Keratinocyte (primary cell): ENCODE measurements at regions not wholly inside any gene's neighbourhood (a gene's known extent, or its start where the extent isn't known, plus 50 kb on each side); places are given as distances from the start of the nearest gene placed in this dataset.

Source experiments
- DNase-seq: peaks from one replicate; pipeline ENCODE4 v3.0.0-alpha.2; 2011; ENCODE audit warnings: low read depth, missing footprints, low spot score
- FAIRE-seq: peaks from 2 replicates; lab custom pipeline; 2011; peaks lifted over from hg19 to GRCh38; lab: Jason Lieb, UNC
- H2AFZ ChIP-seq: 2 replicates; pipeline ENCODE4 v1.6.0; 2012; ENCODE audit warnings: low read length, control low read depth, inconsistent platforms; ENCODE audit not compliant: control insufficient read depth
- H3K27ac ChIP-seq: 2 replicates; pipeline ENCODE4 v1.5.1; 2011; ENCODE audit warnings: low read length; ENCODE audit not compliant: control insufficient read depth, insufficient read depth
- H3K27me3 ChIP-seq: 3 replicates; pipeline ENCODE4 v1.6.0; 2011; ENCODE audit warnings: low read length; ENCODE audit not compliant: control insufficient read depth, insufficient read depth; ENCODE audit errors: extremely low read depth
- H3K36me3 ChIP-seq, 2 experiments: 2 replicates in 1 of 2; 3 replicates in 1 of 2; pipeline ENCODE4 v1.5.1; 2011; ENCODE audit warnings: low read length in 2 of 2, mild to moderate bottlenecking in 1 of 2; ENCODE audit not compliant: control insufficient read depth in 2 of 2, insufficient read depth in 2 of 2; ENCODE audit errors: extremely low read depth in 1 of 2
- H3K4me1 ChIP-seq: 3 replicates; pipeline ENCODE4 v1.5.1; 2011; ENCODE audit warnings: low read length; ENCODE audit not compliant: control insufficient read depth, insufficient read depth; ENCODE audit errors: extremely low read depth
- H3K4me2 ChIP-seq: 3 replicates; pipeline ENCODE4 v1.6.0; 2011; ENCODE audit warnings: low read depth, low read length; ENCODE audit not compliant: control insufficient read depth, insufficient read depth; ENCODE audit errors: extremely low read depth
- H3K4me3 ChIP-seq, 3 experiments: fragments of 200-600 bp in 1 of 3; sonication (generic) in 1 of 3; 2 replicates in 2 of 3; 3 replicates in 1 of 3; pipeline ENCODE4 v1.5.1; 2011 to 2016; ENCODE audit warnings: low read length in 3 of 3, mild to moderate bottlenecking in 3 of 3, control low read depth in 2 of 3, inconsistent platforms in 1 of 3, low read depth in 1 of 3, mixed read lengths in 1 of 3, mixed run types in 1 of 3, moderate library complexity in 1 of 3; ENCODE audit not compliant: control insufficient read depth in 2 of 3, insufficient read depth in 2 of 3; ENCODE audit errors: extremely low read depth in 1 of 3
- H3K79me2 ChIP-seq: 2 replicates; pipeline ENCODE4 v1.6.0; 2012; ENCODE audit warnings: low read length; ENCODE audit not compliant: control insufficient read depth, insufficient read depth
- H3K9ac ChIP-seq: 3 replicates; pipeline ENCODE4 v1.6.0; 2011; ENCODE audit warnings: low read length; ENCODE audit not compliant: control insufficient read depth, insufficient read depth; ENCODE audit errors: extremely low read depth
- H3K9me1 ChIP-seq: 3 replicates; pipeline ENCODE4 v1.6.0; 2011; ENCODE audit warnings: low read length; ENCODE audit not compliant: control insufficient read depth, insufficient read depth; ENCODE audit errors: extremely low read depth
- H3K9me3 ChIP-seq: 2 replicates; pipeline ENCODE4 v1.5.1; 2012; ENCODE audit warnings: low read depth, low read length; ENCODE audit not compliant: control insufficient read depth
- H4K20me1 ChIP-seq: 3 replicates; pipeline ENCODE4 v1.6.0; 2011; ENCODE audit warnings: low read length; ENCODE audit not compliant: control insufficient read depth, insufficient read depth; ENCODE audit errors: extremely low read depth
- CTCF ChIP-seq, 3 experiments: IDR thresholded peaks in 1 of 3; conservative IDR thresholded peaks in 1 of 3; optimal IDR thresholded peaks in 1 of 3; 2 replicates in 2 of 3; 3 replicates in 1 of 3; pipeline versions ENCODE3 to v1.5.1; 2011; ENCODE audit warnings: low read length in 3 of 3, mild to moderate bottlenecking in 3 of 3, moderate library complexity in 2 of 3, control low read depth in 1 of 3, inconsistent platforms in 1 of 3; ENCODE audit not compliant: insufficient read depth in 2 of 3; ENCODE audit errors: extremely low read depth in 1 of 3
- EZH2 ChIP-seq: IDR thresholded peaks from one replicate; pipeline ENCODE4 v1.6.1; 2012; ENCODE audit warnings: inconsistent platforms, mild to moderate bottlenecking, low read length, moderate library complexity
- dilution Hi-C: fragments of 300-500 bp; cut with MboI; formaldehyde crosslinking; loops from one replicate; pipeline ENCODE4 v1.7.0; 2020; ENCODE audit warnings: low sequenced_read_pairs; ENCODE audit not compliant: extremely low pct_ligation_motif_present

DNA sequence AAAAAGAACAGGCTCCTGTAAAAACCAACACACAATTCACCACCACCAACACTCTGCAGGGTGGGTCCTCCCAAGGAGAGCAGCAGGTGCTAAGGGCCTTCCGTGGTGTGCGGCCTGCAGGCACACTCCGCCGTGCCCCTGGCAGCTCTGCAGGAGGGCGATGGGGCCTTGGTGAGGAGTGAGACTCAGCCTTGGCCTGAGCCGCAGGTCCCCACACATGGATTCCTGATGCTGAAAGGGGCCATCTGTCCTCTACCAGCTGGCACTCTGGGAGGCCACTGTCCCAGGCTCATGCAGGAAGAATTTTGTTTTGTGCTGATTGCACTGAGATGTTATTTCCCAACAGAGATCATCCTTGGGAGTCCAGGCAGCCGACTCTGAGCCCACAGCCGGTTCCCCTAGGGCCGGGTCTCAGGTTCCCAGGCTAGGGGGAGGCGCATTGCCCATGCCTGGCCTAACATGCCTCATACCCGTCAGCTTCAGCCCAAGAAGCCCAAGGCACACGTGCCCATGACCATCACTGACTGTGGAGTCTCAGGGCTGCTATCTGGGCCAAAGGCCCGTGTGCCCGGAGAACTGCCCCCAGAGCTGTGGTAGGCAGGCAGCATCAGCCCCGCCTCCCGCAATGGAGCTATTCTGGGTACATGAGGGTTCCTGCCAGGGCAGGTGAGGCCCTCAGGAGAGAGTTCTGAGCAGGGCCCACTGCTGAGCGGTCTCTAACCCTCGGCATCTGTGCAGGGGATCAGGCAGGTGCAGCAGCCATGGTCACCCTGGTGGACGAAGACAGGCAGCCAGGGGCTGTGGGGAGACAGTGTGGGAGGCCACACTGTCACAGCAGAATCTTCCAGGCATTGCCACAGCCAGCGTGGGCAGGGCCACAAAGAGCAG lies 97.9 kb upstream of the ZNF469 start:
- Histone ChIP-seq H3K27me3 (peaks cover 4% of the 10 kb centered on the region), H3K9me1 (no peaks in the 10 kb centered on the region), H3K4me3 (no peak overlapping the region), H3K4me1 (peaks cover 9% of the 10 kb centered on the region), H4K20me1 (no peaks in the 10 kb centered on the region), H3K9me3 (peaks cover 19% of the 10 kb centered on the region), H3K9ac (no peak overlapping the region), H3K79me2 (no peaks in the 10 kb centered on the region), H3K27ac (no peak overlapping the region), H3K36me3 (no peaks in the 10 kb centered on the region), H2AFZ (no peak overlapping the region), H3K4me2 (no peak overlapping the region)
- FAIRE-seq (no peak), DNase-seq (no peak)
- TF ChIP-seq EZH2 (no peak), CTCF (optimal IDR thresholded peaks at IDR 0.05 in 1 of 3, IDR thresholded peaks at IDR 0.05 in 1 of 3, conservative IDR thresholded peaks at IDR 0.05 in 1 of 3; ENCODE audit: extremely low read depth in 1 of 3, insufficient read depth in 2 of 3, low read length in 3 of 3) (no peak)
- dilution Hi-C loops = no loop called here

DNA sequence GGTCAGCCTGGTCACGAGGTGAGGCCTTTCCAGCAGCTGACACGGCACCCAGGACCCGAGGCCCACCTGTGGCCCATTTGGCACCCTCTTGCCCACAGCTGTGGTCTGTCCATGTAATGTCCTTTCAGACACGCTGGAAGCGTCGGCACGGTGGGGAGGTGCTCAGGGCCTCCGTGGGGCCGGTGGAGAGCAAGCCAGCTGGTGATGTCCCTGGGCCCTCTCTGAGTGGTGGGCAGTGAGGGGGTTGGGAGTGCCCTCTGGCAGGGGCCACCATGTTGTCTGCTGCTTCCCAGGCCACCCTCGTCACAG lies 97.3 kb upstream of the ZNF469 start:
- no peaks in the 10 kb centered on the region for H3K79me2 ChIP-seq
- DNase-seq (no peak), FAIRE-seq (no peak)
- dilution Hi-C loops = no loop called here
- H3K4me3 ChIP-seq = no peak overlapping the region
- H3K9me1 ChIP-seq = no peaks in the 10 kb centered on the region
- no peak for TF ChIP-seq CTCF (optimal IDR thresholded peaks at IDR 0.05 in 1 of 3, IDR thresholded peaks at IDR 0.05 in 1 of 3, conservative IDR thresholded peaks at IDR 0.05 in 1 of 3; ENCODE audit: extremely low read depth in 1 of 3, insufficient read depth in 2 of 3, low read length in 3 of 3)
- no peak for TF ChIP-seq EZH2
- H4K20me1 ChIP-seq = no peaks in the 10 kb centered on the region
- peaks cover 18% of the 10 kb centered on the region for H3K9me3 ChIP-seq
- peaks cover 9% of the 10 kb centered on the region for H3K4me1 ChIP-seq
- no peak overlapping the region for H3K4me2 ChIP-seq
- H2AFZ ChIP-seq = no peak overlapping the region
- peaks cover 5% of the 10 kb centered on the region for H3K27me3 ChIP-seq
- H3K36me3 ChIP-seq = no peaks in the 10 kb centered on the region
- no peak overlapping the region for H3K9ac ChIP-seq
- H3K27ac ChIP-seq = no peak overlapping the region
